ENCODE measurements at regions not wholly inside any gene's neighbourhood (a gene's known extent, or its start where the extent isn't known, plus 50 kb on each side); places are given as distances from the start of the nearest gene placed in this dataset.

GRCh38 chrX:39859991-39860861, 237.5 kb downstream of the BCOR start:
- H3K4me1 ChIP-seq (ENCODE audit: control insufficient read depth, insufficient read depth, low read length), result no peaks in the 10 kb centered on the region
- no peaks in the 10 kb centered on the region for H3K27me3 ChIP-seq (ENCODE audit: control insufficient read depth, insufficient read depth, low read length, poor library complexity, severe bottlenecking)
- no peak overlapping the region for H3K4me3 ChIP-seq (ENCODE audit: low read length)
- H3K4me3 Mint-ChIP-seq, result no peak overlapping the region
- no peak overlapping the region for H3K27ac Mint-ChIP-seq
- H3K27me3 Mint-ChIP-seq (ENCODE audit: insufficient read depth), result no peaks in the 10 kb centered on the region
- peaks cover 13% of the 10 kb centered on the region for H3K4me1 Mint-ChIP-seq
- no peaks in the 10 kb centered on the region for H3K36me3 Mint-ChIP-seq (ENCODE audit: low read depth)
- peak; percentile 20 for TF ChIP-seq CTCF (conservative IDR thresholded peaks at IDR 0.05)
- no peaks in the 10 kb centered on the region for H3K9me3 ChIP-seq (ENCODE audit: control insufficient read depth, low read length)
- H3K27ac ChIP-seq (ENCODE audit: low read depth, low read length), result no peak overlapping the region
- no peaks in the 10 kb centered on the region for H3K36me3 ChIP-seq (ENCODE audit: control insufficient read depth, insufficient read depth, low read length)
- peaks cover 6% of the 10 kb centered on the region for H3K9me3 Mint-ChIP-seq
- no peak overlapping the region for H3K9ac ChIP-seq (ENCODE audit: extremely low read depth, low read length, poor library complexity, severe bottlenecking)
- 30 to 52% methylated on average over 2 to 13 of the region's 13 CpGs for WGBS, 2 experiments (ENCODE audit: insufficient coverage in 1 of 2, insufficient read length in 1 of 2)
- DNase-seq, result peak; percentile 93

- Histone ChIP-seq H3K9ac (ENCODE audit: extremely low read depth, low read length, poor library complexity, severe bottlenecking) (no peak overlapping the region), H3K4me3 (ENCODE audit: low read length) (no peak overlapping the region), H3K27me3 (ENCODE audit: control insufficient read depth, insufficient read depth, low read length, poor library complexity, severe bottlenecking) (no peaks in the 10 kb centered on the region), H3K27ac (ENCODE audit: low read depth, low read length) (no peak overlapping the region), H3K9me3 (ENCODE audit: control insufficient read depth, low read length) (no peaks in the 10 kb centered on the region), H3K4me1 (ENCODE audit: control insufficient read depth, insufficient read depth, low read length) (no peaks in the 10 kb centered on the region), H3K36me3 (ENCODE audit: control insufficient read depth, insufficient read depth, low read length) (no peaks in the 10 kb centered on the region)
- H3K36me3 Mint-ChIP-seq (ENCODE audit: low read depth), result no peaks in the 10 kb centered on the region
- DNase-seq, result no peak
- no peak overlapping the region for H3K27ac Mint-ChIP-seq
- TF ChIP-seq CTCF (conservative IDR thresholded peaks at IDR 0.05), result no peak
- 95% methylated on average over 5 of the region's 5 CpGs; no CpG with 5 or more reads in 1 of the 2 experiments for WGBS, 2 experiments (ENCODE audit: insufficient coverage in 1 of 2, insufficient read length in 1 of 2)
- no peaks in the 10 kb centered on the region for H3K27me3 Mint-ChIP-seq (ENCODE audit: insufficient read depth)
- peaks cover 23% of the 10 kb centered on the region for H3K4me1 Mint-ChIP-seq
- H3K9me3 Mint-ChIP-seq, result peaks cover 7% of the 10 kb centered on the region
- no peak overlapping the region for H3K4me3 Mint-ChIP-seq
These were observed 234.8 kb downstream of the BCOR start for GRCh38 chrX:39862963-39863362.

GRCh38 chrX:39866229-39866628, 231.5 kb downstream of the BCOR start:
- H3K27me3 ChIP-seq (ENCODE audit: control insufficient read depth, insufficient read depth, low read length, poor library complexity, severe bottlenecking), result no peaks in the 10 kb centered on the region
- no peak overlapping the region for H3K4me3 Mint-ChIP-seq
- H3K36me3 ChIP-seq (ENCODE audit: control insufficient read depth, insufficient read depth, low read length), result no peaks in the 10 kb centered on the region
- H3K27me3 Mint-ChIP-seq (ENCODE audit: insufficient read depth), result peaks cover 4% of the 10 kb centered on the region
- no peaks in the 10 kb centered on the region for H3K4me1 ChIP-seq (ENCODE audit: control insufficient read depth, insufficient read depth, low read length)
- no peak overlapping the region for H3K9ac ChIP-seq (ENCODE audit: extremely low read depth, low read length, poor library complexity, severe bottlenecking)
- TF ChIP-seq CTCF (conservative IDR thresholded peaks at IDR 0.05), result no peak
- H3K9me3 Mint-ChIP-seq, result peaks cover 7% of the 10 kb centered on the region
- no peaks in the 10 kb centered on the region for H3K9me3 ChIP-seq (ENCODE audit: control insufficient read depth, low read length)
- H3K4me3 ChIP-seq (ENCODE audit: low read length), result no peak overlapping the region
- peaks cover 13% of the 10 kb centered on the region for H3K4me1 Mint-ChIP-seq
- 60 to 74% methylated on average over 1 to 3 of the region's 4 CpGs for WGBS, 2 experiments (ENCODE audit: insufficient coverage in 1 of 2, insufficient read length in 1 of 2)
- H3K36me3 Mint-ChIP-seq (ENCODE audit: low read depth), result no peaks in the 10 kb centered on the region
- peak; percentile 59 for DNase-seq
- H3K27ac Mint-ChIP-seq, result no peak overlapping the region
- no peak overlapping the region for H3K27ac ChIP-seq (ENCODE audit: low read depth, low read length)

All from endodermal cell (in vitro differentiated cells).